COLO668 (cell line): ENCODE measurements at regions not wholly inside any gene's neighbourhood (a gene's known extent, or its start where the extent isn't known, plus 50 kb on each side); places are given as distances from the start of the nearest gene placed in this dataset.
"Not testable (repeated sequence)": the region's sequence is repeated elsewhere in the genome, so short reads cannot be mapped to it uniquely, and the experiment has no call there.

Source experiments
- DNase-seq: peaks from one replicate; lab custom pipeline; 2025; ENCODE audit not compliant: unreplicated experiment; lab: John Stamatoyannopoulos, UW

- not testable (repeated sequence) for DNase-seq
Measured at GRCh38 chr1:188003687-188004086, 1174.9 kb downstream of the PLA2G4A start.

- DNase-seq = no peak
Measured at GRCh38 chr1:188004849-188005248, 1176.1 kb downstream of the PLA2G4A start.

- DNase-seq = no peak
Measured at GRCh38 chr1:188006354-188006753, 1177.6 kb downstream of the PLA2G4A start.

- DNase-seq = not testable (repeated sequence)
Measured at GRCh38 chr1:188013222-188013849, 1184.6 kb downstream of the PLA2G4A start.

- no peak for DNase-seq
Measured at GRCh38 chr1:188017921-188018320, 1189.2 kb downstream of the PLA2G4A start.

GRCh38 chr1:188022661-188023060 lies 1193.9 kb downstream of the PLA2G4A start:
- no peak for DNase-seq

- no peak for DNase-seq
Measured at GRCh38 chr1:188023206-188023605, 1194.5 kb downstream of the PLA2G4A start.

- no peak for DNase-seq
Measured at GRCh38 chr1:188027613-188028012, 1198.9 kb downstream of the PLA2G4A start.

- DNase-seq = not testable (repeated sequence)
Measured at GRCh38 chr1:188037572-188037971, 1208.8 kb downstream of the PLA2G4A start.

GRCh38 chr1:188043536-188044245 lies 1214.9 kb downstream of the PLA2G4A start:
- DNase-seq = no peak

GRCh38 chr1:188050250-188050649 lies 1221.5 kb downstream of the PLA2G4A start:
- no peak for DNase-seq

GRCh38 chr1:188056011-188056410 lies 1227.3 kb downstream of the PLA2G4A start:
- no peak for DNase-seq

GRCh38 chr1:188058801-188059200 lies 1230.1 kb downstream of the PLA2G4A start:
- DNase-seq = no peak

GRCh38 chr1:188061881-188062280 lies 1233.1 kb downstream of the PLA2G4A start:
- DNase-seq = no peak

GRCh38 chr1:188062456-188062855 lies 1233.7 kb downstream of the PLA2G4A start:
- no peak for DNase-seq

GRCh38 chr1:188065917-188066316 lies 1237.2 kb downstream of the PLA2G4A start:
- DNase-seq = no peak

GRCh38 chr1:188070848-188071247 lies 1242.1 kb downstream of the PLA2G4A start:
- DNase-seq = no peak

GRCh38 chr1:188089015-188089414 lies 1260.3 kb downstream of the PLA2G4A start:
- no peak for DNase-seq

GRCh38 chr1:188089461-188089860 lies 1260.7 kb downstream of the PLA2G4A start:
- DNase-seq = no peak

- no peak for DNase-seq
Measured at GRCh38 chr1:188096521-188096920, 1267.8 kb downstream of the PLA2G4A start.

GRCh38 chr1:188117436-188117835 lies 1288.7 kb downstream of the PLA2G4A start:
- DNase-seq = no peak

- DNase-seq = no peak
Measured at GRCh38 chr1:188122646-188123045, 1293.9 kb downstream of the PLA2G4A start.

GRCh38 chr1:188127507-188127906 lies 1298.8 kb downstream of the PLA2G4A start:
- DNase-seq = no peak
